Esophagus squamous epithelium (tissue), 5 donors: ENCODE measurements at regions not wholly inside any gene's neighbourhood (a gene's known extent, or its start where the extent isn't known, plus 50 kb on each side); places are given as distances from the start of the nearest gene placed in this dataset.
A peak's percentile ranks its signal among the peaks of the same experiment; 100 is the strongest.

ENCODE experiments used
- DNase-seq: peaks from one replicate; lab custom pipeline; 2025; lab: John Stamatoyannopoulos, UW
- H3K27ac ChIP-seq, 4 donors: fragments of 200-600 bp; sonication (generic); one replicate each; pipeline ENCODE4 v1.5.1; 2016 to 2019; ENCODE audit warnings: mild to moderate bottlenecking in 1 of 4
- H3K27me3 ChIP-seq, 4 donors: fragments of 200-600 bp; sonication (generic); 1 replicate in 3 of 4; 2 replicates in 1 of 4; pipeline versions ENCODE4 v1.5.1 to v1.6.0; 2017 to 2021; ENCODE audit warnings: antibody characterized with exemption in 1 of 4
- H3K36me3 ChIP-seq, 3 donors: fragments of 200-600 bp; sonication (generic); one replicate each; pipeline ENCODE4 v1.5.1; 2016 to 2019
- H3K4me1 ChIP-seq, 3 donors: fragments of 200-600 bp; sonication (generic); one replicate each; pipeline ENCODE4 v1.5.1; 2017 to 2019
- H3K4me3 ChIP-seq, 4 donors: fragments of 200-600 bp; sonication (generic); 1 replicate in 3 of 4; 2 replicates in 1 of 4; pipeline ENCODE4 v1.5.1; 2016 to 2019; ENCODE audit warnings: mild to moderate bottlenecking in 2 of 4, moderate library complexity in 1 of 4
- H3K9me3 ChIP-seq, 3 donors: fragments of 200-600 bp; sonication (generic); one replicate each; pipeline ENCODE4 v1.5.1; 2016 to 2019
- POLR2A ChIP-seq, 4 donors: fragments of 450-650 bp; IDR thresholded peaks; one replicate each; pipeline ENCODE4 v1.6.1; 2017; ENCODE audit warnings: antibody characterized with exemption in 4 of 4, mild to moderate bottlenecking in 4 of 4, moderate library complexity in 3 of 4
- WGBS, 2 donors: methylation state at CpG; one replicate each; pipeline ENCODE4 v1.1.5; 2018; 5-methylcytosine and 5-hydroxymethylcytosine counted together
- intact Hi-C: fragments of 100-400 bp; cut with DNase I; formaldehyde crosslinking; loops from one replicate; pipeline ENCODE4 v1.15.0; 2022
- TF ChIP-seq, protein P1 (sequence below), 6 experiments: fragments of 450-650 bp in 4 of 6; fragments of 200-600 bp in 2 of 6; sonication (generic) in 2 of 6; IDR thresholded peaks; one replicate each; pipeline ENCODE4 v1.5.1; 2016 to 2019; ENCODE audit warnings: antibody characterized with exemption in 6 of 6, mild to moderate bottlenecking in 4 of 6, moderate library complexity in 4 of 6
- donor health status: DM: yes; HTN: yes; CAD: no.

GRCh38 chr20:21653628-21654027 is 51.8 kb upstream of the PAX1 start:
- Histone ChIP-seq H3K27me3 (peaks cover 0 to 9% (median 0%) of the 10 kb centered on the region in 4 donors), H3K4me1 (no peaks in the 10 kb centered on the region), H3K9me3 (no peaks in the 10 kb centered on the region), H3K4me3 (no peak overlapping the region), H3K36me3 (no peaks in the 10 kb centered on the region), H3K27ac (no peak overlapping the region)
- WGBS, 2 donors = 57 to 75% methylated on average over 2 to 4 of the region's 4 CpGs
- DNase-seq = no peak
- TF ChIP-seq, protein P1, sequence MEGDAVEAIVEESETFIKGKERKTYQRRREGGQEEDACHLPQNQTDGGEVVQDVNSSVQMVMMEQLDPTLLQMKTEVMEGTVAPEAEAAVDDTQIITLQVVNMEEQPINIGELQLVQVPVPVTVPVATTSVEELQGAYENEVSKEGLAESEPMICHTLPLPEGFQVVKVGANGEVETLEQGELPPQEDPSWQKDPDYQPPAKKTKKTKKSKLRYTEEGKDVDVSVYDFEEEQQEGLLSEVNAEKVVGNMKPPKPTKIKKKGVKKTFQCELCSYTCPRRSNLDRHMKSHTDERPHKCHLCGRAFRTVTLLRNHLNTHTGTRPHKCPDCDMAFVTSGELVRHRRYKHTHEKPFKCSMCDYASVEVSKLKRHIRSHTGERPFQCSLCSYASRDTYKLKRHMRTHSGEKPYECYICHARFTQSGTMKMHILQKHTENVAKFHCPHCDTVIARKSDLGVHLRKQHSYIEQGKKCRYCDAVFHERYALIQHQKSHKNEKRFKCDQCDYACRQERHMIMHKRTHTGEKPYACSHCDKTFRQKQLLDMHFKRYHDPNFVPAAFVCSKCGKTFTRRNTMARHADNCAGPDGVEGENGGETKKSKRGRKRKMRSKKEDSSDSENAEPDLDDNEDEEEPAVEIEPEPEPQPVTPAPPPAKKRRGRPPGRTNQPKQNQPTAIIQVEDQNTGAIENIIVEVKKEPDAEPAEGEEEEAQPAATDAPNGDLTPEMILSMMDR (IDR thresholded peaks at IDR 0.05) = no peak
- TF ChIP-seq POLR2A (IDR thresholded peaks at IDR 0.05) = no peak
- intact Hi-C loops = no loop called here

DNA sequence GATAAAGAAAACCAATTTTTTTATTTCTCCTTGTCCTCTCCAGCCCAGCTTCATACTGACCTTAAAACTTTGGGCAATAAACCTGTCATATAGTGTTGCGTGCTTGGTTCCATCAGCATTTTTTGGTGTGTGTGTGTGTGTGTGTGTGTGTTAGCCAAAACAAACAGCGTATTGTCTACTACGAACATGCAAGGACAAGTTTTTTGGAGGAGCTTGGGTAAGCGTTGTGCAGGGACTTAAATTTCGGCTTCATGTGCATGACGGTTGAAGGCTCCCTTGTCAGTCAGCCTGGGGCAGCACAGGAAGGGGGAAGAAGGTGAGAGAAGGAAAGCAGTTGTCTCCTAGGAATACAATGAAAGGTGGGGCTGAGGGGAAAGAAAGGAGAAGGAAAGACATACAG is 62.0 kb upstream of the PAX1 start:
- Histone ChIP-seq H3K4me1 (no peaks in the 10 kb centered on the region), H3K27ac (no peak overlapping the region), H3K9me3 (peaks cover 0 to 24% (median 10%) of the 10 kb centered on the region in 3 donors), H3K4me3 (no peak overlapping the region), H3K36me3 (no peaks in the 10 kb centered on the region), H3K27me3 (no peaks in the 10 kb centered on the region)
- WGBS, 2 donors = 38 to 69% methylated on average over 6 of the region's 6 CpGs
- TF ChIP-seq POLR2A (IDR thresholded peaks at IDR 0.05) = no peak
- TF ChIP-seq, protein P1 (IDR thresholded peaks at IDR 0.05) = no peak
- intact Hi-C loops = no loop called here
- no peak for DNase-seq

GRCh38 chr20:21640556-21640955 is 64.9 kb upstream of the PAX1 start:
- Histone ChIP-seq H3K27me3 (no peaks in the 10 kb centered on the region), H3K4me1 (no peaks in the 10 kb centered on the region), H3K27ac (no peak overlapping the region), H3K9me3 (peaks cover 0 to 5% (median 0%) of the 10 kb centered on the region in 3 donors), H3K36me3 (no peaks in the 10 kb centered on the region), H3K4me3 (no peak overlapping the region)
- no peak for DNase-seq
- WGBS, 2 donors = 20 to 25% methylated on average over 3 to 4 of the region's 4 CpGs
- intact Hi-C loops = no loop called here
- TF ChIP-seq, protein P1 (IDR thresholded peaks at IDR 0.05) = peak in 3 of 6 experiments; percentile 13 to 17 (median 17)
- no peak for TF ChIP-seq POLR2A (IDR thresholded peaks at IDR 0.05)

GRCh38 chr20:21633829-21634228 is 71.6 kb upstream of the PAX1 start:
- Histone ChIP-seq H3K36me3 (no peaks in the 10 kb centered on the region), H3K4me1 (no peaks in the 10 kb centered on the region), H3K9me3 (no peaks in the 10 kb centered on the region), H3K27me3 (no peaks in the 10 kb centered on the region), H3K27ac (no peak overlapping the region), H3K4me3 (no peak overlapping the region)
- no peak for DNase-seq
- intact Hi-C loops = no loop called here
- no peak for TF ChIP-seq POLR2A (IDR thresholded peaks at IDR 0.05)
- TF ChIP-seq, protein P1 (IDR thresholded peaks at IDR 0.05) = no peak
- 77 to 92% methylated on average over 4 of the region's 4 CpGs for WGBS, 2 donors

DNA sequence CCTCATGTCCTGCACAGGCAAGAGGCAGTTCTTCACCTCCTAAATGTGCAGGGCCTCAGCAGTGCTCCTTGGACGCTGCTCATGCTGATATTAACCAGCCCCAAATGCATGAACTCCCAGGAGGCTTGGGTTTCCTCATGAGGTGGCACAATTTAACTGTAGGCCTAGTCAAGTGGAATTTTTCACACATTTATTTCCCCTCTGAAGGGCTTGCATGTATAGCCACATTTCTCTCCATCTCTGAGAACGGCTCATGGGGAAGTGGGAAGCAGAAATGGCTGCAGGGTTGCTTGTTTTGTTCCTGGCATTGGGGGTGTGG is 72.8 kb upstream of the PAX1 start:
- Histone ChIP-seq H3K9me3 (no peaks in the 10 kb centered on the region), H3K36me3 (no peaks in the 10 kb centered on the region), H3K27me3 (no peaks in the 10 kb centered on the region), H3K4me3 (no peak overlapping the region), H3K4me1 (no peaks in the 10 kb centered on the region), H3K27ac (no peak overlapping the region)
- no peak for TF ChIP-seq POLR2A (IDR thresholded peaks at IDR 0.05)
- TF ChIP-seq, protein P1 (IDR thresholded peaks at IDR 0.05) = no peak
- WGBS, 2 donors = 29 to 71% methylated on average over 1 to 2 of the region's 2 CpGs
- no peak for DNase-seq
- intact Hi-C loops = no loop called here
